WTC11 (cell line): ENCODE measurements at regions not wholly inside any gene's neighbourhood (a gene's known extent, or its start where the extent isn't known, plus 50 kb on each side); places are given as distances from the start of the nearest gene placed in this dataset.

ENCODE experiments used
- ATAC-seq: fragments of 200-7000 bp; cut with Tn5 transposase; 2 replicates; pipeline ENCODE4 v1.10.0; 2021; ENCODE audit warnings: mild to moderate bottlenecking, moderate library complexity
- CTCF ChIA-PET: fragments of 300-600 bp; sonication (Branson Sonifier 250); formaldehyde crosslinking; loops from one replicate; lab custom pipeline; 2021; ENCODE audit warnings: antibody characterized with exemption; lab: Charles Lee
- POLR2A ChIA-PET: fragments of 350-600 bp; sonication (Branson Sonifier 250); formaldehyde crosslinking; loops from one replicate; lab custom pipeline; 2021; ENCODE audit warnings: antibody characterized with exemption; lab: Charles Lee
- DNase-seq: peaks from one replicate; pipeline ENCODE4 v3.0.0; 2021; ENCODE audit warnings: low spot score
- H3K27ac Mint-ChIP-seq: 2 replicates; pipeline ENCODE4 v1.8.0; 2021; ENCODE audit warnings: mixed read lengths
- H3K27me3 Mint-ChIP-seq: 2 replicates; pipeline ENCODE4 v1.8.0; 2021; ENCODE audit warnings: low read depth, mild to moderate bottlenecking, moderate library complexity, mixed read lengths
- H3K36me3 Mint-ChIP-seq: 2 replicates; pipeline ENCODE4 v1.8.0; 2021; ENCODE audit warnings: mixed read lengths
- H3K4me1 Mint-ChIP-seq: 2 replicates; pipeline ENCODE4 v1.8.0; 2022; ENCODE audit warnings: mixed read lengths
- H3K4me3 Mint-ChIP-seq: 2 replicates; pipeline ENCODE4 v1.8.0; 2021; ENCODE audit warnings: mild to moderate bottlenecking, moderate library complexity, mixed read lengths
- H3K9me3 Mint-ChIP-seq: 2 replicates; pipeline ENCODE4 v1.8.0; 2021; ENCODE audit warnings: mixed read lengths
- ATF3 ChIP-seq: sonication (generic); formaldehyde crosslinking; conservative IDR thresholded peaks from 2 replicates; pipeline ENCODE4 v1.8.1; 2022; ENCODE audit warnings: mild to moderate bottlenecking, missing genetic modification reagents
- CREM ChIP-seq: sonication (generic); formaldehyde crosslinking; IDR thresholded peaks from 2 replicates; pipeline ENCODE4 v1.8.1; 2022; ENCODE audit warnings: mild to moderate bottlenecking, missing genetic modification reagents, moderate library complexity
- E2F1 ChIP-seq: sonication (generic); formaldehyde crosslinking; IDR thresholded peaks from 2 replicates; pipeline ENCODE4 v1.8.0; 2022; ENCODE audit warnings: mild to moderate bottlenecking, missing genetic modification reagents
- ELF4 ChIP-seq: sonication (generic); formaldehyde crosslinking; IDR thresholded peaks from 2 replicates; pipeline ENCODE4 v1.8.1; 2022; ENCODE audit warnings: low read depth, mild to moderate bottlenecking, moderate library complexity, missing genetic modification reagents
- ERG ChIP-seq: fragments of 250-450 bp; sonication (Bioruptor Pico); IDR thresholded peaks from 2 replicates; pipeline ENCODE4 v1.8.0; 2021; ENCODE audit warnings: mild to moderate bottlenecking
- ESRRA ChIP-seq: sonication (generic); formaldehyde crosslinking; IDR thresholded peaks from 2 replicates; pipeline ENCODE4 v1.8.1; 2022; ENCODE audit warnings: mild to moderate bottlenecking, missing genetic modification reagents, borderline replicate concordance
- FOXJ3 ChIP-seq: sonication (generic); formaldehyde crosslinking; IDR thresholded peaks from 2 replicates; pipeline ENCODE4 v1.9.0; 2021; ENCODE audit warnings: missing genetic modification reagents, mild to moderate bottlenecking, borderline replicate concordance
- GTF2I ChIP-seq: fragments of 250-450 bp; sonication (Bioruptor Pico); conservative IDR thresholded peaks from 2 replicates; pipeline ENCODE4 v1.4.0; 2021; ENCODE audit warnings: mild to moderate bottlenecking
- JAZF1 ChIP-seq: fragments of 250-450 bp; sonication (Bioruptor Pico); IDR thresholded peaks from 2 replicates; pipeline ENCODE4 v1.9.0; 2021; ENCODE audit warnings: moderate library complexity, mild to moderate bottlenecking, inconsistent platforms
- KAT7 ChIP-seq: sonication (generic); formaldehyde crosslinking; IDR thresholded peaks from 2 replicates; pipeline ENCODE4 v1.8.1; 2023; ENCODE audit warnings: missing genetic modification reagents, mild to moderate bottlenecking, borderline replicate concordance
- MAX ChIP-seq: sonication (generic); formaldehyde crosslinking; IDR thresholded peaks from 2 replicates; pipeline ENCODE4 v1.8.0; 2022; ENCODE audit warnings: mild to moderate bottlenecking, missing genetic modification reagents
- MYBL2 ChIP-seq: sonication (generic); formaldehyde crosslinking; IDR thresholded peaks from 2 replicates; pipeline ENCODE4 v1.8.1; 2023; ENCODE audit warnings: mild to moderate bottlenecking, moderate library complexity, missing genetic modification reagents
- NR1H2 ChIP-seq: sonication (generic); formaldehyde crosslinking; IDR thresholded peaks from 2 replicates; pipeline ENCODE4 v1.9.0; 2021; ENCODE audit warnings: mild to moderate bottlenecking, moderate library complexity, missing genetic modification reagents
- NR3C1 ChIP-seq: sonication (generic); formaldehyde crosslinking; conservative IDR thresholded peaks from 2 replicates; pipeline ENCODE4 v1.8.1; 2023; ENCODE audit warnings: low read depth, mild to moderate bottlenecking, missing genetic modification reagents
- OVOL2 ChIP-seq: fragments of 250-450 bp; sonication (Bioruptor Pico); IDR thresholded peaks from 2 replicates; pipeline ENCODE4 v1.9.0; 2021; ENCODE audit warnings: mild to moderate bottlenecking, borderline replicate concordance
- PREB ChIP-seq: sonication (generic); formaldehyde crosslinking; IDR thresholded peaks from 2 replicates; pipeline ENCODE4 v1.8.1; 2022; ENCODE audit warnings: mild to moderate bottlenecking, missing genetic modification reagents, moderate library complexity, borderline replicate concordance
- SOX15 ChIP-seq: fragments of 250-450 bp; sonication (Bioruptor Pico); IDR thresholded peaks from 2 replicates; pipeline ENCODE4 v1.9.0; 2021; ENCODE audit warnings: mild to moderate bottlenecking
- TCF7 ChIP-seq: sonication (generic); formaldehyde crosslinking; IDR thresholded peaks from 2 replicates; pipeline ENCODE4 v1.8.0; 2022; ENCODE audit warnings: mild to moderate bottlenecking, low read depth, missing genetic modification reagents, moderate library complexity
- TEAD4 ChIP-seq: sonication (generic); formaldehyde crosslinking; IDR thresholded peaks from 2 replicates; pipeline ENCODE4 v1.8.0; 2022; ENCODE audit warnings: mild to moderate bottlenecking, missing genetic modification reagents
- ZNF138 ChIP-seq: sonication (generic); formaldehyde crosslinking; conservative IDR thresholded peaks from 2 replicates; pipeline ENCODE4 v1.8.1; 2022; ENCODE audit warnings: mild to moderate bottlenecking, moderate library complexity, missing genetic modification reagents
- ZNF219 ChIP-seq: sonication (generic); formaldehyde crosslinking; IDR thresholded peaks from 2 replicates; pipeline ENCODE4 v1.8.0; 2023; ENCODE audit warnings: missing genetic modification reagents, mild to moderate bottlenecking, borderline replicate concordance
- ZNF396 ChIP-seq: fragments of 250-450 bp; sonication (Bioruptor Pico); IDR thresholded peaks from 2 replicates; pipeline ENCODE4 v1.8.0; 2021; ENCODE audit warnings: mild to moderate bottlenecking, moderate library complexity, borderline replicate concordance
- ZNF532 ChIP-seq: fragments of 250-450 bp; sonication (Bioruptor Pico); IDR thresholded peaks from 2 replicates; pipeline ENCODE4 v1.9.0; 2021; ENCODE audit warnings: mild to moderate bottlenecking, borderline replicate concordance

- TF ChIP-seq TEAD4 (CRISPR knock-in tag) (no peak), KAT7 (no peak), E2F1 (CRISPR knock-in tag) (no peak), SOX15 (no peak), PREB (CRISPR knock-in tag) (no peak), CREM (CRISPR knock-in tag) (no peak), NR3C1 (CRISPR knock-in tag) (no peak), ZNF138 (CRISPR knock-in tag) (no peak), ZNF219 (no peak), ERG (CRISPR knock-in tag) (no peak)
- TF ChIP-seq, all 79 proteins: peak for 0
These were observed 300.5 kb upstream of the ALCAM start (continued) for GRCh38 chr3:105065895-105066839.

GRCh38 chr3:105067361-105067760, 299.3 kb upstream of the ALCAM start:
- ATAC-seq: no peak
- H3K27ac Mint-ChIP-seq: no peak overlapping the region
- no peak overlapping the region for H3K4me3 Mint-ChIP-seq
- no peak for TF ChIP-seq NR3C1 (CRISPR knock-in tag)
- no peak for TF ChIP-seq MAX (CRISPR knock-in tag)
- H3K27me3 Mint-ChIP-seq: no peaks in the 10 kb centered on the region
- no peak for DNase-seq
- no peaks in the 10 kb centered on the region for H3K36me3 Mint-ChIP-seq
- peaks cover 10% of the 10 kb centered on the region for H3K4me1 Mint-ChIP-seq
- ChIA-PET POLR2A (no interaction called here), CTCF (no interaction called here)
- peaks cover 24% of the 10 kb centered on the region for H3K9me3 Mint-ChIP-seq

- no peak overlapping the region for H3K4me3 Mint-ChIP-seq
- H3K9me3 Mint-ChIP-seq: peaks cover 38% of the 10 kb centered on the region
- POLR2A ChIA-PET: no interaction called here
- DNase-seq (no peak), ATAC-seq (no peak)
- peaks cover 23% of the 10 kb centered on the region for H3K36me3 Mint-ChIP-seq
- no peak overlapping the region for H3K27ac Mint-ChIP-seq
- no peaks in the 10 kb centered on the region for H3K4me1 Mint-ChIP-seq
- no peaks in the 10 kb centered on the region for H3K27me3 Mint-ChIP-seq
- CTCF ChIA-PET: interaction anchor here (0.6 kb wide), 1 partner anchor 291 kb away, joined by 3 read pairs; no protein-coding TSS in a partner anchor
- TF ChIP-seq ZNF219 (no peak), ZNF532 (CRISPR knock-in tag) (no peak), ZNF138 (CRISPR knock-in tag) (no peak), TEAD4 (CRISPR knock-in tag) (no peak), FOXJ3 (CRISPR knock-in tag) (no peak), JAZF1 (CRISPR knock-in tag) (no peak), TCF7 (no peak), NR1H2 (CRISPR knock-in tag) (no peak), ESRRA (CRISPR knock-in tag) (no peak), ATF3 (CRISPR knock-in tag) (no peak), OVOL2 (CRISPR knock-in tag) (no peak), MYBL2 (CRISPR knock-in tag) (no peak), ZNF396 (CRISPR knock-in tag) (no peak), GTF2I (CRISPR knock-in tag) (no peak), ELF4 (CRISPR knock-in tag) (no peak)
These were observed 289.5 kb upstream of the ALCAM start for GRCh38 chr3:105077060-105077822.
